DOHH2 (cell line): ENCODE measurements at regions not wholly inside any gene's neighbourhood (a gene's known extent, or its start where the extent isn't known, plus 50 kb on each side); places are given as distances from the start of the nearest gene placed in this dataset.

Experiments used
- H3F3A ChIP-seq: fragments of 200-600 bp; sonication (generic), shearing (Covaris generic); 2 replicates; pipeline ENCODE4 v1.6.0; 2016; ENCODE audit warnings: antibody characterized with exemption, mild to moderate bottlenecking; ENCODE audit not compliant: control insufficient read depth, insufficient read depth
- H3K27ac ChIP-seq: fragments of 200-600 bp; sonication (generic); 2 replicates; pipeline ENCODE4 v1.5.1; 2014; ENCODE audit warnings: low read depth, mild to moderate bottlenecking, low read length, moderate library complexity
- H3K27me3 ChIP-seq: fragments of 200-600 bp; sonication (generic); 2 replicates; pipeline ENCODE4 v1.6.1; 2014; ENCODE audit warnings: mild to moderate bottlenecking, low read length, mixed read lengths; ENCODE audit not compliant: control insufficient read depth
- H3K36me3 ChIP-seq: fragments of 200-600 bp; sonication (generic); 2 replicates; pipeline ENCODE4 v1.6.1; 2014; ENCODE audit warnings: mild to moderate bottlenecking, low read length, moderate library complexity, mixed read lengths; ENCODE audit not compliant: control insufficient read depth
- H3K4me1 ChIP-seq: fragments of 200-600 bp; sonication (generic); 2 replicates; pipeline ENCODE4 v1.6.1; 2014; ENCODE audit warnings: mild to moderate bottlenecking, low read length, mixed read lengths; ENCODE audit not compliant: control insufficient read depth
- H3K4me2 ChIP-seq: fragments of 200-600 bp; sonication (generic); 2 replicates; pipeline ENCODE4 v1.6.0; 2014; ENCODE audit warnings: mild to moderate bottlenecking, low read length, moderate library complexity
- H3K4me3 ChIP-seq: fragments of 200-600 bp; sonication (generic); 2 replicates; pipeline ENCODE4 v1.5.1; 2014; ENCODE audit warnings: mild to moderate bottlenecking, low read length, mixed read lengths
- H3K79me2 ChIP-seq: fragments of 200-600 bp; sonication (generic); 2 replicates; pipeline ENCODE4 v1.6.1; 2014; ENCODE audit warnings: mild to moderate bottlenecking, low read length, mixed read lengths; ENCODE audit not compliant: control insufficient read depth
- H3K9me2 ChIP-seq: fragments of 200-600 bp; sonication (generic); replicated peaks from 2 replicates; pipeline ENCODE4 v1.6.1; 2014; ENCODE audit warnings: mild to moderate bottlenecking, low read length, mixed read lengths; ENCODE audit not compliant: control insufficient read depth
- H3K9me3 ChIP-seq: fragments of 200-600 bp; sonication (generic); 2 replicates; pipeline ENCODE4 v1.6.1; 2014; ENCODE audit warnings: antibody characterized with exemption, low read length, mixed read lengths; ENCODE audit not compliant: control insufficient read depth, insufficient read depth
- H4K20me1 ChIP-seq: fragments of 200-600 bp; sonication (generic); 2 replicates; pipeline ENCODE4 v1.6.0; 2014; ENCODE audit warnings: low read depth, mild to moderate bottlenecking, antibody characterized with exemption, low read length, moderate library complexity; ENCODE audit not compliant: control insufficient read depth, insufficient read depth
- EZH2phosphoT487 ChIP-seq: fragments of 200-600 bp; sonication (generic); IDR thresholded peaks from 2 replicates; pipeline ENCODE4 v1.6.1; 2017; ENCODE audit warnings: borderline replicate concordance, mild to moderate bottlenecking, antibody characterized with exemption, low read length, moderate library complexity, mixed read lengths
- TF ChIP-seq, protein P1 (sequence below): fragments of 200-600 bp; sonication (generic); IDR thresholded peaks from one replicate; pipeline ENCODE4 v1.5.1; 2014; ENCODE audit warnings: antibody characterized with exemption, mild to moderate bottlenecking, low read depth, low read length; ENCODE audit not compliant: poor library complexity, severe bottlenecking

DNA sequence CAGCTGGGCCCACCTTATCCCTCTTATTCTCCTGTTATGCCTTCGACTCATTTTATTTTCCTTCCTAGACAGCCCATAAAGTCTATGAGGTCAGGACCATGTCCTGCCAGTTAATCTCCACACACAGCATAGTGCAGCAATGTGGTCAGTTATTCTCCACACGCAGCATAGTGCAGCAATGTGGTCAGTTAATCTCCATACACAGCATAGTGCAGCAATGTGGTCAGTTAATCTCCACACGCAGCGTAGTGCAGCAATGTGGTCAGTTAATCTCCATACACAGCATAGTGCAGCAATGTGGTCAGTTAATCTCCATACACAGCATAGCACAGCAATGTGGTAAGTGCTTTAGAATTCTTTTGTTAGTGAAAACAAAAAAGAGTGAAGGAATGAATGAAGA, 77.8 kb downstream of the TEX36 start:
- Histone ChIP-seq H3K79me2 (no peaks in the 10 kb centered on the region), H3F3A (no peaks in the 10 kb centered on the region), H4K20me1 (no peaks in the 10 kb centered on the region), H3K36me3 (no peaks in the 10 kb centered on the region), H3K4me1 (no peaks in the 10 kb centered on the region), H3K4me3 (no peak overlapping the region), H3K27ac (no peak overlapping the region), H3K9me3 (no peaks in the 10 kb centered on the region), H3K9me2 (no peaks in the 10 kb centered on the region), H3K27me3 (no peaks in the 10 kb centered on the region), H3K4me2 (no peak overlapping the region)
- TF ChIP-seq, protein P1, sequence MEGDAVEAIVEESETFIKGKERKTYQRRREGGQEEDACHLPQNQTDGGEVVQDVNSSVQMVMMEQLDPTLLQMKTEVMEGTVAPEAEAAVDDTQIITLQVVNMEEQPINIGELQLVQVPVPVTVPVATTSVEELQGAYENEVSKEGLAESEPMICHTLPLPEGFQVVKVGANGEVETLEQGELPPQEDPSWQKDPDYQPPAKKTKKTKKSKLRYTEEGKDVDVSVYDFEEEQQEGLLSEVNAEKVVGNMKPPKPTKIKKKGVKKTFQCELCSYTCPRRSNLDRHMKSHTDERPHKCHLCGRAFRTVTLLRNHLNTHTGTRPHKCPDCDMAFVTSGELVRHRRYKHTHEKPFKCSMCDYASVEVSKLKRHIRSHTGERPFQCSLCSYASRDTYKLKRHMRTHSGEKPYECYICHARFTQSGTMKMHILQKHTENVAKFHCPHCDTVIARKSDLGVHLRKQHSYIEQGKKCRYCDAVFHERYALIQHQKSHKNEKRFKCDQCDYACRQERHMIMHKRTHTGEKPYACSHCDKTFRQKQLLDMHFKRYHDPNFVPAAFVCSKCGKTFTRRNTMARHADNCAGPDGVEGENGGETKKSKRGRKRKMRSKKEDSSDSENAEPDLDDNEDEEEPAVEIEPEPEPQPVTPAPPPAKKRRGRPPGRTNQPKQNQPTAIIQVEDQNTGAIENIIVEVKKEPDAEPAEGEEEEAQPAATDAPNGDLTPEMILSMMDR: no peak

DNA sequence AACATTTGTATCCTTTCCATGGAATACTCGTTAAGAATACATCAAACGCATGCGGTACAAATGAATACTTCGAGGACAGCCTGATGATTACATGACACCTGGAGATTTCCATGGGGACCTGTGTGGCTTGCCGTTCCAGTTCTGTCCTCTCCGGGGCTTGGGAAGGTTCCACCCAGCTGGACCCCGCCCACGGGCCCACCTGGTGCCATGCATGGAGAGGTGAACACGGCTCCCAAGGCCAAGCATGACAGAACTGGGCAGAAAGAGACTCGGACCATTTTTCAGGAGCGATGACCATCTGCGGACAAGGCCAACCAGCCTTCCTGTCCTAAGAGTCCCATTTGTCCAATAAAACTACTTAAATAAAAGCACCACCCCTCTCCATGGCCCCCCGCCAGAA, 80.1 kb downstream of the TEX36 start:
- TF ChIP-seq EZH2phosphoT487: no peak
- TF ChIP-seq, protein P1: no peak
- no peaks in the 10 kb centered on the region; the same call in 1 of the 2 replicates for H3K9me3 ChIP-seq
- no peaks in the 10 kb centered on the region for H3K4me1 ChIP-seq
- no peak overlapping the region for H3K27ac ChIP-seq
- H4K20me1 ChIP-seq: no peaks in the 10 kb centered on the region
- H3K4me3 ChIP-seq: no peak overlapping the region
- no peak overlapping the region for H3K4me2 ChIP-seq
- H3K9me2 ChIP-seq: no peaks in the 10 kb centered on the region
- H3K79me2 ChIP-seq: no peaks in the 10 kb centered on the region
- no peaks in the 10 kb centered on the region for H3F3A ChIP-seq
- H3K36me3 ChIP-seq: no peaks in the 10 kb centered on the region
- no peaks in the 10 kb centered on the region for H3K27me3 ChIP-seq

DNA sequence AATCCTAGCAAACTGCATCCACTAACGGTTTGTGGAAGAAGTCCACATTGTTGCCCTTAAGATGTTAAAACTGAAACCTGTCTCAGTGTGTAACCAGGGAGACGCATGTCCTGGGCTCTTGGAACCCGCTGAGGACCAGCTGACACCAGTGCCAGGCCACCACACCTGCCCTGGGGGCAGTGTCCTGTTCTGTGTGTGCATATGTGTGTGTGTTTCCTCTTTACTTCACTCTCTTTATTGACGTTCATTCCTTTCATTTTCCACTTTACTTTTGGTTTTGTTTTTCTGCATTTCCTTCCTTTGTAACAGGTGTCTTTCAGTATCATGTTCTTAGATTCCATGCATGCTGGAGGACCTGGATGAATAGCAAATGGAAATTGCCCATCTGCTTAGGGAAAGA, 83.8 kb downstream of the TEX36 start:
- Histone ChIP-seq H3K4me3 (no peak overlapping the region), H3K4me2 (no peak overlapping the region), H4K20me1 (no peaks in the 10 kb centered on the region), H3K36me3 (no peaks in the 10 kb centered on the region), H3K9me3 (peaks cover 3% of the 10 kb centered on the region; the same call in 1 of the 2 replicates), H3K27ac (no peak overlapping the region), H3K9me2 (no peaks in the 10 kb centered on the region), H3K27me3 (no peaks in the 10 kb centered on the region), H3K79me2 (no peaks in the 10 kb centered on the region), H3F3A (no peaks in the 10 kb centered on the region), H3K4me1 (no peaks in the 10 kb centered on the region)
- TF ChIP-seq, protein P1: no peak
- TF ChIP-seq EZH2phosphoT487: no peak

GRCh38 chr10:125595911-125596310, 87.1 kb downstream of the TEX36 start:
- Histone ChIP-seq H4K20me1 (no peaks in the 10 kb centered on the region), H3K4me3 (no peak overlapping the region), H3F3A (no peaks in the 10 kb centered on the region), H3K27me3 (no peaks in the 10 kb centered on the region), H3K9me2 (no peaks in the 10 kb centered on the region), H3K9me3 (peaks cover 3% of the 10 kb centered on the region; the same call in 1 of the 2 replicates), H3K27ac (no peak overlapping the region), H3K36me3 (no peaks in the 10 kb centered on the region), H3K4me1 (no peaks in the 10 kb centered on the region), H3K4me2 (no peak overlapping the region), H3K79me2 (no peaks in the 10 kb centered on the region)
- TF ChIP-seq EZH2phosphoT487: no peak
- TF ChIP-seq, protein P1: no peak
